A673 (cell line): ENCODE measurements at regions not wholly inside any gene's neighbourhood (a gene's known extent, or its start where the extent isn't known, plus 50 kb on each side); places are given as distances from the start of the nearest gene placed in this dataset.

ENCODE experiments used
- BruUV-seq: library from RNA; stranded (reverse); fragments of 400-500 nt; replicated peaks from 2 replicates; lab custom pipeline; 2021; lab: Mats Ljungman, UMichigan
- CTCF ChIA-PET: fragments of 300-600 bp; sonication (Branson Sonifier 250); formaldehyde crosslinking; loops from one replicate; lab custom pipeline; 2022; ENCODE audit warnings: antibody characterized with exemption; lab: Charles Lee
- POLR2A ChIA-PET: fragments of 300-600 bp; sonication (Branson Sonifier 250); formaldehyde crosslinking; loops from one replicate; lab custom pipeline; 2022; ENCODE audit warnings: antibody characterized with exemption; ENCODE audit not compliant: low non-redundant PET; lab: Charles Lee
- DNase-seq: peaks from one replicate; pipeline ENCODE4 v3.0.0-alpha.2; 2015; ENCODE audit warnings: low spot score
- H3K27ac ChIP-seq: fragments of 200-600 bp; sonication (generic); 2 replicates; pipeline ENCODE4 v1.5.1; 2016; ENCODE audit warnings: mixed run types, low read depth, mild to moderate bottlenecking, mixed read lengths, antibody characterized with exemption, low read length; ENCODE audit not compliant: poor library complexity, severe bottlenecking
- H3K27me3 ChIP-seq: fragments of 200-600 bp; sonication (generic); replicated peaks from 2 replicates; pipeline ENCODE4 v1.6.1; 2017; ENCODE audit warnings: mixed run types, low read depth, mild to moderate bottlenecking, mixed read lengths, antibody characterized with exemption, low read length; ENCODE audit not compliant: insufficient read depth, poor library complexity
- H3K36me3 ChIP-seq: fragments of 200-600 bp; sonication (generic); 2 replicates; pipeline ENCODE4 v1.6.1; 2016; ENCODE audit warnings: mixed run types, mild to moderate bottlenecking, mixed read lengths, antibody characterized with exemption, low read length; ENCODE audit not compliant: insufficient read depth, poor library complexity, severe bottlenecking
- H3K4me1 ChIP-seq: fragments of 200-600 bp; sonication (generic); 2 replicates; pipeline ENCODE4 v1.6.1; 2017; ENCODE audit warnings: mixed run types, mild to moderate bottlenecking, mixed read lengths, antibody characterized with exemption, low read length; ENCODE audit not compliant: insufficient read depth, poor library complexity, severe bottlenecking
- H3K4me3 ChIP-seq: fragments of 200-600 bp; sonication (generic); 2 replicates; pipeline ENCODE4 v1.5.1; 2016; ENCODE audit warnings: low read depth, mixed run types, mild to moderate bottlenecking, mixed read lengths, low read length; ENCODE audit not compliant: poor library complexity, severe bottlenecking
- H3K9me3 ChIP-seq: fragments of 200-600 bp; sonication (generic); 2 replicates; pipeline ENCODE4 v1.6.1; 2016; ENCODE audit warnings: mixed run types, low read depth, mild to moderate bottlenecking, mixed read lengths, antibody characterized with exemption, low read length; ENCODE audit not compliant: poor library complexity, severe bottlenecking
- EZH2 ChIP-seq: fragments of 200-600 bp; sonication (generic); IDR thresholded peaks from 2 replicates; pipeline ENCODE4 v1.6.1; 2017; ENCODE audit warnings: borderline replicate concordance, low read depth, mild to moderate bottlenecking, mixed read lengths, antibody characterized with exemption, low read length; ENCODE audit not compliant: poor library complexity, severe bottlenecking
- intact Hi-C: fragments of 100-400 bp; cut with micrococcal nuclease; formaldehyde crosslinking; loops from one replicate; pipeline ENCODE4 v1.10.0; 2022; ENCODE audit not compliant: unreplicated experiment
- TF ChIP-seq, protein P1 (sequence below): fragments of 300-800, 200-600 bp; sonication (generic); conservative IDR thresholded peaks from 2 replicates; pipeline ENCODE4 v1.5.1; 2017; ENCODE audit warnings: low read depth, mild to moderate bottlenecking, antibody characterized with exemption, low read length, moderate library complexity, mixed read lengths

- H3K36me3 ChIP-seq = no peaks in the 10 kb centered on the region
- H3K9me3 ChIP-seq = no peaks in the 10 kb centered on the region
- no peak overlapping the region for H3K27ac ChIP-seq
- ChIA-PET CTCF (no interaction called here), POLR2A (no interaction called here)
- H3K4me3 ChIP-seq = no peak overlapping the region
- H3K27me3 ChIP-seq = no peaks in the 10 kb centered on the region
- DNase-seq = no peak
- intact Hi-C loops = no loop called here
- BruUV-seq = no TSS peak
- H3K4me1 ChIP-seq = no peaks in the 10 kb centered on the region
- TF ChIP-seq, protein P1, sequence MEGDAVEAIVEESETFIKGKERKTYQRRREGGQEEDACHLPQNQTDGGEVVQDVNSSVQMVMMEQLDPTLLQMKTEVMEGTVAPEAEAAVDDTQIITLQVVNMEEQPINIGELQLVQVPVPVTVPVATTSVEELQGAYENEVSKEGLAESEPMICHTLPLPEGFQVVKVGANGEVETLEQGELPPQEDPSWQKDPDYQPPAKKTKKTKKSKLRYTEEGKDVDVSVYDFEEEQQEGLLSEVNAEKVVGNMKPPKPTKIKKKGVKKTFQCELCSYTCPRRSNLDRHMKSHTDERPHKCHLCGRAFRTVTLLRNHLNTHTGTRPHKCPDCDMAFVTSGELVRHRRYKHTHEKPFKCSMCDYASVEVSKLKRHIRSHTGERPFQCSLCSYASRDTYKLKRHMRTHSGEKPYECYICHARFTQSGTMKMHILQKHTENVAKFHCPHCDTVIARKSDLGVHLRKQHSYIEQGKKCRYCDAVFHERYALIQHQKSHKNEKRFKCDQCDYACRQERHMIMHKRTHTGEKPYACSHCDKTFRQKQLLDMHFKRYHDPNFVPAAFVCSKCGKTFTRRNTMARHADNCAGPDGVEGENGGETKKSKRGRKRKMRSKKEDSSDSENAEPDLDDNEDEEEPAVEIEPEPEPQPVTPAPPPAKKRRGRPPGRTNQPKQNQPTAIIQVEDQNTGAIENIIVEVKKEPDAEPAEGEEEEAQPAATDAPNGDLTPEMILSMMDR = no peak
- no peak for TF ChIP-seq EZH2
Measured at GRCh38 chr4:152022543-152022942, 261.7 kb upstream of the GATB start.

GRCh38 chr4:152021788-152022438, 261.1 kb upstream of the GATB start:
- Histone ChIP-seq H3K9me3 (no peaks in the 10 kb centered on the region), H3K4me1 (no peaks in the 10 kb centered on the region), H3K27ac (no peak overlapping the region), H3K36me3 (no peaks in the 10 kb centered on the region), H3K27me3 (no peaks in the 10 kb centered on the region), H3K4me3 (no peak overlapping the region)
- no peak for TF ChIP-seq EZH2
- TF ChIP-seq, protein P1 = no peak
- no TSS peak for BruUV-seq
- no peak for DNase-seq
- ChIA-PET POLR2A (no interaction called here), CTCF (no interaction called here)
- intact Hi-C loops = no loop called here

- H3K36me3 ChIP-seq = no peaks in the 10 kb centered on the region
- H3K27ac ChIP-seq = no peak overlapping the region
- ChIA-PET POLR2A (no interaction called here), CTCF (no interaction called here)
- no peaks in the 10 kb centered on the region for H3K27me3 ChIP-seq
- TF ChIP-seq, protein P1 = no peak
- TF ChIP-seq EZH2 = no peak
- intact Hi-C loops = no loop called here
- no peaks in the 10 kb centered on the region for H3K4me1 ChIP-seq
- no peak for DNase-seq
- no peak overlapping the region for H3K4me3 ChIP-seq
- no peaks in the 10 kb centered on the region for H3K9me3 ChIP-seq
- BruUV-seq = no TSS peak
Measured at GRCh38 chr4:152020073-152020472, 259.3 kb upstream of the GATB start.
